ENCODE measurements at regions not wholly inside any gene's neighbourhood (a gene's known extent, or its start where the extent isn't known, plus 50 kb on each side); places are given as distances from the start of the nearest gene placed in this dataset.
A peak's percentile ranks its signal among the peaks of the same experiment; 100 is the strongest.

GRCh38 chr1:87720561-87720960, 391.9 kb downstream of the LMO4 start:
- DNase-seq (ENCODE audit: low spot score), result no peak

DNA sequence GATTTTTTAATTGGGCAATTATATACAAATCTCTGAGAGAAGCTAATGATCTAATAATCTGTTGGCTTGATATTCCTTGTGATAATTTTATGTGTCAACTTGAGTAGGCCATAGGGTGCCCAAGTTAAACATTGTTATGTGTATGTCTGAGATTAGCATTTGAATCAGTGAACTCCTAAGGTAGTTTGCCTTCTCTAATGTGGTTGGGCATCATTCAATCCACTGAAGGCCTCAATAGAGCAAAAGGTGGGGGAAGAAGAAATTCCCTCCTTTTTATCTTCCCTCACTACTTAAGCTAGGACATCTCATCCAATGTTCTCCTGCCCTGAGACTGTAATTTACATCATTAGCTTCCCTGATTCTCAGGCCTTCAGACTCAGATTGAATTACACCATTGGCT, 394.5 kb downstream of the LMO4 start:
- DNase-seq (ENCODE audit: low spot score), result no peak

GRCh38 chr1:87728169-87728568, 399.5 kb downstream of the LMO4 start:
- no peak for DNase-seq (ENCODE audit: low spot score)

- peak; percentile 24 for DNase-seq (ENCODE audit: low spot score)
Measured at GRCh38 chr1:87730274-87731216, 401.9 kb downstream of the LMO4 start.

DNA sequence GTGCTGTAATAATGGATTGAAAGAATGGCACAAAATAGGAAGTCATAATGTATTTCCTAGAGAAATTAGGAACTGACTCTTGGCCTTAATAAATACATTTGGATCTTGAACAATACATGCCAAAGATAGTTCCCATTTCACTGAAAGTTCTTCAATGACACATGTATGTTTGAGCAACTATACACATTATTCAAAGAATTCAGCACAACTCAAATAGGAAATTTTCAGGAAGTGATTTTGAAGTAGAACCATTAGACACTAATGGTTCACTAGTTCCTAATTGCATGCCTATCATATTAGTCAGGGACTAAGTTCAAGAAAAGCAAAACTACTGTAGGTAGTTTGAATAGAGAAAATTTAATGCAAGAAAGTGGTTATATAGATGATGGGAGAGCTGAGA, 404.7 kb downstream of the LMO4 start:
- DNase-seq (ENCODE audit: low spot score), result no peak

GRCh38 chr1:87735750-87736149, 407.1 kb downstream of the LMO4 start:
- DNase-seq (ENCODE audit: low spot score), result no peak

GRCh38 chr1:87739141-87739540, 410.5 kb downstream of the LMO4 start:
- no peak for DNase-seq (ENCODE audit: low spot score)

- DNase-seq (ENCODE audit: low spot score), result no peak
Measured at GRCh38 chr1:87739704-87740103, 411.0 kb downstream of the LMO4 start.

DNA sequence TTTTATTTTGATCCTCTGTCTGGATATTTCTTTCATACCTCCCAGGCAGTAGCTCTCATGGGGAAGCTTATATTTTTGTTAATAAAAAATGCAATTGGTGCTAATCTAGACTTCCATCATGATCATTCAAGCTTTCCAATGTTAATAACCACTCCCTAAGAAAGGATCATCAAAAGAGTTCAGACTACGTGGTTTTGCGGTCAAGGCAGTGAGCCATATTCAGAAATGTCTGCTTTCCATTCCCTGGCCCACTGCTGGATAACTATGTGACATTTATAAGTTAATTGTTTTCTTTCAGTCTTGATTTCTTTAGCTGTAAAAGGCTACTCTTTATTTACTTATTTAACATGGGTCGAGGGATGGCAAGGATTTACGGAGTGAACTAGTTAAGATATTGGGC, 414.6 kb downstream of the LMO4 start:
- DNase-seq (ENCODE audit: low spot score), result no peak

- DNase-seq (ENCODE audit: low spot score), result no peak
Measured at GRCh38 chr1:87744056-87744455, 415.4 kb downstream of the LMO4 start.

DNA sequence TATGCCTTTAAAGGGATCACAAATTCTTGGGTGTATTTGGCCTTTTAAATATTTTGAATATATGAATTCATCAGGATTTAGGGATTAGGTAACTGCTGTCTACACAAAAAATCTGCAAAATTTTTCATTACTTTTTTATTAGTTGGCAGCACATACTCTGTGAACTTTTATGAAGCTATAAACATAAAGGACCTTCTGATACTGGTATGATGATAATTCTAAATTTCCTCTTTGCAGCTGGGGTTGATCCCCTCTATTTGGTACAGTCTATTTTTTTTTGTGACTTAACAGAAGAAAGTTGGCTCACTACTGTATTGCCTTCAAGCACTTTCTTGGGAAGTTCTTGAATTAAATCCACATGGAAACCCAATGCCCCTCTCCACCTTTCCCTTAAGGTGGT, 416.1 kb downstream of the LMO4 start:
- no peak for DNase-seq (ENCODE audit: low spot score)

- no peak for DNase-seq (ENCODE audit: low spot score)
Measured at GRCh38 chr1:87753366-87753765, 424.7 kb downstream of the LMO4 start.

GRCh38 chr1:87754139-87754538, 425.5 kb downstream of the LMO4 start:
- no peak for DNase-seq (ENCODE audit: low spot score)

DNA sequence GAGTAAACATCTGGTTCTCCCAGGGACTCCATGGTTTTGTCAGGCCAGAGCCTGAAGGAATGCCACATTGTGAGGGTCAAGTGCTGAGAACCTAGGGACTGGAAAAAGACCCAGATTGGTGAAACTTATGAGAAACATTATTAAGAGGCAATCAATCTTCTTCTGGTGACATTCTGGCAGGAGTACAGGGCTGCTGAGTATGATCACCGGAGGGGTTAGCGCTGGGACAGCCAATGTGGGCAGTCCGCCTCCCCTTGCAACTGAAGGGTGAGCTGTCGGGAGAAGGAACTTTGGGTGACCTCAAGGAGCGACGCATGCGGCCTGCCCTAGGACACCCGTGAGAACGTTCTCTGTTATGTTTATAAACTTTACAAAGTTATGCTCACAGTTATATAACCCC, 429.0 kb downstream of the LMO4 start:
- DNase-seq (ENCODE audit: low spot score), result no peak

GRCh38 chr1:87759421-87760087, 430.9 kb downstream of the LMO4 start:
- DNase-seq (ENCODE audit: low spot score), result no peak

GRCh38 chr1:87760155-87760554, 431.5 kb downstream of the LMO4 start:
- peak; percentile 34 for DNase-seq (ENCODE audit: low spot score)

DNA sequence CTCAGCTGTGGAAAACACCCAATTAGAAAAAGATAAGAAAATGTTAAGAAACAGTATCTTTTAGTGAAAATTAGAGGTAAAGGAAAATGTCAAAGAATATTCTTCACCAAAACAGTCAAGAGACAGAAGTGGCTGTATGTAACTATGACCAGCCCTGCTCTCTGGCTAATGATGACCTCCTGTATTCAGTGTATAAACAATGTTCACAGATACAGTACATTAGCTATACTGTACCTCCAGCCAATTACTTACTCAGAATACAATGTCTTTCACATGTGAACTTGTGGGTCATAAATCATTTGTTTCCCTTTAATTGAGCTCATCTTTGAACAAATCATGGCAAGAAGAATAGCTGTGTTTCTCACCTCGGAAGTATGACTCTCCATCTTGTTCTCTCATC, 432.0 kb downstream of the LMO4 start:
- DNase-seq (ENCODE audit: low spot score), result no peak

- peak; percentile 19 for DNase-seq (ENCODE audit: low spot score)
Measured at GRCh38 chr1:87763483-87763882, 434.8 kb downstream of the LMO4 start.

GRCh38 chr1:87765057-87765680, 436.5 kb downstream of the LMO4 start:
- DNase-seq (ENCODE audit: low spot score), result no peak

GRCh38 chr1:87765681-87766070, 437.0 kb downstream of the LMO4 start:
- peak; percentile 16 for DNase-seq (ENCODE audit: low spot score)

DNA sequence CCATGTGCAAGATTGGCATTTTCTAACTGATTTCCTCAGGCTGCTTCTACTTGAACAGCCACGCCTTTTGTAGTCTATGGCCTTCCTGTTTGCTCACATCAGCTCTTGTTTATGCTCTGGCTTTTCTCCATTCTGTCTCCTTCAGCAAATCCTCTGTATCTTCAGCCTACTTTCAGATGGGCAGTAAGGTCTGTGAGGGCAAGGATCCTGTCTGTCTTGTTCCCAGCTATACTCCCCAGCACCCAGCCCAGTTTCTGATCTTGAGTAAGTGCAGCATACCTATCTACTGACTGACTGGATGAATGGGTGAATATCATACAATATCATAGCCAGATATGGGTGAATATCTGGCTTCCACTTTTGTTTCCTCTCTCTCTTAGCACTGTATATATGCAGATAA, 438.1 kb downstream of the LMO4 start:
- DNase-seq (ENCODE audit: low spot score), result peak; percentile 7

DNA sequence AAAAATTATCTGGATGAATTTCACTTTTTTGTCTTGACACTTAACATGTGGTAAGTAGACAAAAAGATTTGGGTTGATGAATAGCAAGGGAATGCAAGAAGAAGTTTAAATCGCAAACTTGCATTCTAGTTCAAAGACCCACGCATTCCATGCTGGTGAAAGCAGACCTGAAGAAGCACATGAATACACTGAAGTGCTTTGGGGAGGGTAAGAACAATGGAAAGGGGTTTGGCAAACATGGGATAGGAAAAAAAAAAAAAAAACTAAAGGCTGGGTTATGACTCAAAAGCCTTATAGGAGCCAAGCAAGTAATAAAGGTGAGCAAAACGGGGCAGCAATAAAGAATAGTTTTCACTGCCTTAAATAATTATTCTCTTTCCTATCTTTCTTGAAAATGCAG, 450.2 kb downstream of the LMO4 start:
- DNase-seq (ENCODE audit: low spot score), result no peak

DNA sequence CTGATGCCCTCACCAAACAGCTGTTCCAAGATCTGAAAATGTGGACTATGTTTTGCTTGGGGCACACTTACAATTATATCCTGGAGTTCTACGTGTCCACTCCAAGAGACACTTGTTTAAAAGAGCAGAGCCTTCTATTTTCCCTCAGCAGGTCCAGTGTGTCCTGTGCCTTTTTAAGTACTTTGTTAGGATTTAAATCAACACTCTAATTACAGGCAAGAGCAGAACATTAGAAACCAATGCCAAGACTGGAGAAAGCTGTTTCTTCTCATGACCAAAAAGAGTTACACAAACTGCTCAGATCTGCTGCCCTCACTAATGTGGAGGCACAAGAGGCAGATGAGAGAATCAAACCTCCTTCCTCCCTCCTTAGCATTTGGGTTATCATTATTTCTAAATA, 452.9 kb downstream of the LMO4 start:
- no peak for DNase-seq (ENCODE audit: low spot score)
